ENCODE measurements at regions not wholly inside any gene's neighbourhood (a gene's known extent, or its start where the extent isn't known, plus 50 kb on each side); places are given as distances from the start of the nearest gene placed in this dataset.

DNA sequence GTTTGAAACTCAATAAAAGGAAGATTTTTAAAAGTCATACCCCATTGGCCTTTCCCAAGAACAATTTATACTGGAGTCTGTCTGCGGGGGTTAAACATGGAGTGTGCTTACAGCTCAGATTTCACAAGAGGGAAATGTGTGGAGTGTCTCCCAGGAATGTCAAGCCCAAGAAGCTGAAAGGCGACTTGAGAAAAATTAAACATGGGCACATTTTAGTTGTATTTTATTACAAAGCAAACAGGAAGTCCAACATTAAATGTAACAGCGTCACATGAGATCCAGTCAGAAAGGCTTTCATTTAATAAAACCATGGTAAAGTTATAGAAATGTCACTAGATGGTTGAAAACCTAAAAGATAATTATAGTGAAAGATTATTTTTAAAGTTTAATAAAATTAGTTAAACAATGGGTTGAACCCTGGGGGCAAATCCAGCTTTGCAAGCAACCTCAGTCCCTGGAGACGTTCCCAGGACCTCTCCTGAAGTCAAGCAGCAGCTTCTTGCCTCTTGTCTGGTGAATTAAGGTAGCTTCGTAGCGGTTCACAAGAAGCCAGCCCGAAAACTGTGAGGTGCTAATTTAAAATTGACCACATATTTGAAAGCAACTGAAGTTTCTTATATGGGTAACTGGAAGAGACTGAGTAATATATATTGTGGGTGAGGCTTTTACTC, 168.4 kb upstream of the EDNRA start:
- no peak for DNase-seq (ENCODE audit: low read depth in 3 of 3)

DNA sequence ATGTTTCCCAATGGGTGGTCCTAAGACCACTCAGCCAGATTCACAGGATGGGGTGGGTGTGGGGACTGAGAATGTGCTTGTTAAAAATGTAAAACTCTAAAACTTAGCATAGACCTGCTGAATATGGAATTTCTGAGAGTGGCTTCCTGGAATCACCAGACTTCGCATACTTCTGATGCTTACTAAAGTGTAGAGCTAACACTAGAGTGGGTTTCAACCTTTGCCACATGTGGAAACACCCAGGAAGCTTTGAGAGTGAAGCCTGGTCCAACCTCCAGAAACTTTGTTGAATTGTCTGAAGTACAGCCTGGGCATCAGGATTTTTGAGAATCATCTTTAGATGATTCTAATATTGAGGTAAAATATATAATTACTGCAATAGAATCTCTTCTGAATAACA, 167.8 kb upstream of the EDNRA start:
- no peak for DNase-seq (ENCODE audit: low read depth in 3 of 3)

DNA sequence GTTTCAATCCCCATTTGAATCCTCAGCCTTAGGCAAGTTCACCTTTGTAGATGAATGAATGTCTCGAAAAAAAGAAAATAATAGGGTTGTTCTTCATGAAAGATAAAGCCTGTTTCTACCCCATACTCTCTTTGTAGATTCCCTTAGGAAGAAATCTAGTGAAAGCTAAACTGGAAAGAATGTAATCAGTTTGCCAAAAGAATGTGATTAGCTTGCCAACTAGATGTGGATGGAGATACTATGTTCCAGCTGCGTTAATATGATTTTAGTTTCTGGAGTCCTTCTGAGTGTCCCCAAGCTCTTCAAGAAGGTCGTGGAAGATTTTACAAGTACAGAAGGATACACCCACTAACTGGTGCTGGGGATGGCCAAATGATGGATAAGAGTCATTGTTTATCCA, 162.3 kb upstream of the EDNRA start:
- DNase-seq (ENCODE audit: low read depth in 3 of 3), result no peak

DNA sequence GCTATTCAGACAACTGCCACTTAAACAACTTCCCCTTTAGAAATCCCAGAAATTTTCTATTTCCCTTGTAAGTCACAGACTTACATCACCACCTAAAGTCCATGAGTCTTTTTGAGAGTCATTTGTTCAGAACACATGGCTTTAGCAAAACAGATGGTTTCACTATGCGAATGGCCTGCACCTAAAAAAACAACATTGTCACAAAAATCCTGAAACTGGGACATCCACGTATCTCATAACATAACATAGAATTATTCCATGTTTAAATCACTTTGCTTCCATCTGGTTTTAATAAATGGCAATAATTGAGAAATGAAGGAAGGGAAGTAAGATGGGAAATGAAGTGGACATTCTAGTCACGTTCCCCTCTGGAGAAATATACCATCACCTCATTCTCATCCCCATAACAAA, 155.3 kb upstream of the EDNRA start:
- DNase-seq (ENCODE audit: low read depth in 3 of 3), result no peak

DNA sequence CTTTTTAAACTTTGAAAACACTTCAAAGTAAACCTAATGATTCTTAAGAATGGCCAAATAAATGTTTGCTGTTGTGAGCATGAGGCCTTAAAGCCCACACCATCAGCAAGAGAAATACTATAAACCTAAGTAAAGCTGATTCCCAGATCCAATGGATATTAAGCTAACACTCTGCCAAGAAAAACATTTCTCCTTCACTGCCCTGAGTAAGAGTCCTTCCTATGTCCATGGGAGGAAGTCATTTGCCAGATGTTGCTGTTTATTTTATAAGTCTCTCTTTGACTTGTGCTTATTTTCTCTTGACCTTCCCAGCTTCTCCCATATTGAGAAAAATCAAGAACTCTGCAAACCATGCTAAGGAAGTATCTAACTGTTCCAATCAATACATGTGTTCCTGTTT, 154.3 kb upstream of the EDNRA start:
- DNase-seq (ENCODE audit: low read depth in 3 of 3), result no peak

DNA sequence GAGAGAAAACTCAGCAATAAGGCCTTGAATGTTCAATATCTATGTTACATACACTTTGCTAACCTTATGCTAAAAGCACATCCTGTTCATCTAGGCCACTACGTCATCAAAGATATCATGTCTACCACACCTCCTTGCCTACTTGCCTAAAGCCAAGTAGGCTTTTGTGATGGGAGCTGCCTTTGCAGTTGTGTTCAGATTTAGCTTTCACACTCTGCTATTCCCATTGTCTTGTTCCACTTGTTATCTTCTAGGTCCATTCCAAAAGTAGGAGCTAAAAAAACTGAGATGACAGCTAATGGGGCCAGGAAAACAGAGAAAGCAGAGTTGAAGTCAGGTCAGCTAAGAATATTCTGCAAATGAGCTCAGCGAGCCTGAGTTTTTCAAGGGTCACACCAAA, 153.6 kb upstream of the EDNRA start:
- DNase-seq (ENCODE audit: low read depth in 3 of 3), result no peak

DNA sequence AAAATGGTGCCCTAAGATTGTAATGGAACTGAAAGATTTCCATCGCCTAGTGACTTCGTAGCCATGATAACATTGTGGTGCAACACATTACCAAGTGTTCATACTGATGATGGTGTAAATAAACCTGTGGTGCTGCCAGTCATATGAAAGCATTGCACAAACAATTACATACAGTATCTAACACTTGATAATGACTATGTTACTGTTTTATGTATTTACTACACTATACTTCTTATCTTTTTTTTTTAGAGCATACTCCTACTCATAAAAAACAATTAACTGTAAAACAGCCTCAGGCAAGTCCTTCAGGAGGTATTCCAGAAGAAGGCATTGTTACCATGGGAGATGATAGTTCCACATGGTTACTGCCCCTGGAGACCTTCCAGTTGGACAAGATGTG, 152.7 kb upstream of the EDNRA start:
- no peak for DNase-seq (ENCODE audit: low read depth in 3 of 3)

DNA sequence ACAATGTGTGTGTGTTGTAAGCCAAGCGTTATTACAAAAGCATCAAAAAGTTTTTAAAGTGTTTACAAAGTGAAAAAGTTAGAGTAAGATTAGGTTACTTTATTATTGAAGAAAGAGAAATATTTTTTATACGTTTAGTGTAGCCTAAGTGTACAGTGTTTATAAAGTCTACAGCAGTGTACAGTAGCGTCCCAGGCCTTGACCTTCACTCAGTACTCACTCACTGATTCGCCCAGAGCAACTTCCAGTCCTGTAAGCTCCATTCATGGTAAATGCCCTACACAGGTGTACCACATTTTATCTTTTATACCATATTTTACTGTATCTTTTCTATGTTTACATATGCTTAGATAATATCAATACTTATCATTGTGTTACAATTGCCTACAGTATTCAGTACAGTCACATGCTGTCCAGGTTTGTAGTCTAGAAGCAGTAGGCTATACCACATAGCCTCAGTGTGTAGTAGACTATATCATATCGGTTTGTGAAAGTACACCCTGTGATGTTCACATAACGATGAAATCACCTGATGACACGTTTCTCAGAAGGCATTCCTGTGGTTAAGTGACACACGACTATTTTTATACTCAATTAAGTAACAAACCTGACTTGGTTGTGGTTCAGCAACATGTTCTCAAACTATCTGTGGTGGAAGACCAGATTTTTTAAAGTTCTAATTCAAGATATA, 152.0 kb upstream of the EDNRA start:
- no peak for DNase-seq (ENCODE audit: low read depth in 3 of 3)

DNA sequence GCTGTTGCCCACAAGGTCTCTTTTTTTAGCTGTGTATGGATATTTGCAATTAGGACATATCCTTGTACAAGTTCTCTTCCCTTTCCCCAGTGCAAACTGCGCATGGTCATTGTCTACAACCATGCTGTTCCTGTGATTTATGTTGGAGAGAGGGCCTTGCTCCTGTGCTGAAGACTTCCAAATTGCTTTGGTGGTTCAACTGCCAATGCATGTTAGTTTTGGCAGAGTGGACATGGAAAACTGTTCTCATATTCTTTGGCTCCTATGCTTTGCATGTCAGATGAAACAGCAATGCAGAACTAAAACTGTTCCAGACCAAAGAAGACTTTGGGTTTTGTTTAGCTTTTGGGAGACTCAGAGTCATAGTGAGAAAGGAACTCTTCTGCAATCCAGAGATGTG, 148.8 kb upstream of the EDNRA start:
- no peak for DNase-seq (ENCODE audit: low read depth in 3 of 3)

DNA sequence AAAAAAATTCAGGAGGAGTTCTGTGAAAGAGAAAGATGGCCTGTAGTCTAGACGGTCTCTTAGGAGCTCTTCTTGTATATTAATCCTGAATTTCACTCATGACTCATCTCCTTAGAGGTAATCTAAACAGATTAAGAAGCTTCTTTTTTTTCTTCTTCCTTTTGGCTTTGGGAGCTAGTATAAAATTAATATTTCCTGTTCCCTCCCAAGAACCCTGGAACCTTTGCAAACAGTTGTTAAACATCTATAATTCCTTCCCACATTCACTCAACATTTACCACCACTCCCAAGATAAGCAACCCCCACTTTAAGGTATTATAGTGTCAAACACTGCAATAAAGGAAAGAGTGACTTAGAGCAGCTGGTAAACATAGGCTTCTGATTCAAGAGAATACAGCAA, 146.4 kb upstream of the EDNRA start:
- no peak for DNase-seq (ENCODE audit: low read depth in 3 of 3)

DNA sequence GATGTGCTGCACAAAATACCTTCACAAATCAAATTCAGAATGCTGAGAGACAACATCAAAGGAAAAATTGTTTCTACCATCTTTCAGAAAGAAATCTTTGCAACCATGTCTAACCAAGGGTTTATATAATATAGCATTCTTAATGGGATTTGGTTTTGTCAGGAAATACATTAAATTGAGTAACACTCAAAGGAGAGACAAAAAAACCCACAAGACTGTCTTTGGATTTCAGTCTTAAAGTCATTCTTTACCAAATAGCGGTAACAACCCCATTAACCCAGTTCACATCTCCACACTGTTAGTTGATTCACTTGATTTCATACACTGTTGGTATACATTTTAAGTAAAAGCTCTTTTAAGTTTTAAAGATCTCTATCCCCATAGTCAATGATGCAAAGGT, 145.7 kb upstream of the EDNRA start:
- DNase-seq (ENCODE audit: low read depth in 3 of 3), result no peak

DNA sequence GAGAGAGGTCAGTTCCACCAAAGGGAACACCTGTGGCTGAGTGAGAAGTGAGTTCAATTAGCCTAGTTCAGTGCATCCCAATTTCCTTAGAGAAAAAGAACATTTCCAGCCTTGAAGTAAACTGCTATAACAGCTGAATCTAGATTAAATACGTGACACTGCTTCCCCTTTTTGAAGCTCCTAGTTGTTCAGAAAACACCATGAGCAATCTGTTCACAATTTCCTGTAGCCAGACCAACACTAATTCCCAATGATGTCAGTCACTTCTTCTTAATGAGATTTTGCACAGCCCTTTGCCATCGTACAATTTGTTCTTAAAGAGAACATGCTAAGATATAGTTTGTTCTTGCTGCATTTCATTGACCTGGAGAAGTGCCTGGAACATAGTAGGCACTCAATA, 144.6 kb upstream of the EDNRA start:
- no peak for DNase-seq (ENCODE audit: low read depth in 3 of 3)

DNA sequence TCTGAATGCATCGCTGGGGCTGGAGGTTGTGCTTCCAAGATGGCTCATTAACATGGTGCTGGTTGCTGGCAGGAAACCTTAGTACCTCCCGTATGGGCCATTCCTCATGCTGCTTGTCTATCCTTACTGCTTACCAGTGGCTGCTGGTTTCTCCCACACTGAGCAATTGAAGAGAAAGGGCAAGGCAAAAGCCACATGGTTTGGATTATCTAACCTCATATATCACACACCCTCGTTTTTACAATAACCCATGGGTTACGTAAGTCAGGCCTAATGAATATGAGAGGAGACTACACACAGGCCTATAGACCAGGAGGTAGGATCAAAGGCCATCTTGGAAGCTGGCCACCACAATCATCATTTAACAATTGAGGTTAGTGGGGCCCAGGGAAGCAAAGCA, 141.8 kb upstream of the EDNRA start:
- DNase-seq (ENCODE audit: low read depth in 3 of 3), result no peak

DNA sequence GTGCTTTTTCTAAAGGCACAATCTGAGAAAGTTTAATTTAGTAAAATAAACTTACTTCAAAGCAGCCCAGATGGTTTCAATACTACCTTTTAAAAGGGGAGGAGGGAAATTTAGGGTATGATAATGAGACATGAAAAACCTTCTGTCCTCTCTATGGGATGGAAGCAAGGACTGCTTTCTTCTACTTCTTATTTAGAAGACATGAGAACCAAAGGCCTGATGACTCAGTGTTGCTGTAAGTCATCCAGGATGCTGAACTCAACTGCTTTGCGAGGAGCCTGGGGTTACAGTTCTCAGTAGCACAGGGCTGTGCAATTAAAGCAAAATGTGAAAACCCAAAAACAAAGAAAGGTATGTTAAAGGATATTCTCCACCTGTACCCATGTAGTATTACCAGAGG, 140.8 kb upstream of the EDNRA start:
- DNase-seq (ENCODE audit: low read depth in 3 of 3), result no peak

DNA sequence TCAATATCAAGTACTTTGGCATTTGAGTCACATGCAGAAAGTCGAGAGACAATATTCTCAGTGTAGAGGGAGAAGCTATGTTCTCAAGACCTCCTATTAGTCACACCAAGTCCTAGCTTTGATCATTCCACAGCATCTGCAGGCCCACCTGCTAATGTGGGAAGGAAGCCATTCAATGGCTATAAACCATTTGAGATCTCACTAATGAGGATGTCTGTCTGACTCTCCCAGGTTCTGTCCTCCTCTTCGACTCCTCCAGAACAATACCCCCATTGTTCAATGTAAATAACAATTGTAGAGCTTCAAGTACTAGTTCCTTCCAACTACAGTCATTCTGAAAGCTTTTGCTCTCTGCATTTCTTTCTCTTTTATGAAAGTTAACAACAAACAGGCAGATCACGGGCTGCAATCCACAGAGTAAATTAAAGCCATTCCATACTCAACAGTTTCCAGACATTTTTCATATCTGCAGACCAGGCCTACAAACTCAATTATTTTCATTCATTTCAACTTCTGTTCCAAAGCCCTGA, 140.2 kb upstream of the EDNRA start:
- DNase-seq (ENCODE audit: low read depth in 3 of 3), result no peak

DNA sequence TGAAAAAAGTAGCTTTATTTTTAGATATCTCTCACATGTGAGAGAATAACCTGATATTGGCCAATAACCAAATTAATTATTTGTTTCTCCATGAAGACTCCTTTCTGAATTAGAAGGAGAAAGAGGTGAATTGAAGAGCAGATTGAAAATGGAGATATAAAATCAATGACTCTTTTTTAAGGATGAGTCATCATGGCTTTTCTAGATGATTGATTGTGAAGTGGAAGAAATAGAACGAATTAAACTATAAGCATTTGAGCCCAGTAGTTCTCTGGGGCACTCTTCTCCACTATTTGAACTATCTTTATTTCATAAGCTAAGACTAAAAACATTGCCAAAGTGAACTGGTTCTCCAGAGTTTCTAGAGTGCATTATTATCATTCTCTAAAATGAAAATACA, 137.2 kb upstream of the EDNRA start:
- no peak for DNase-seq (ENCODE audit: low read depth in 3 of 3)

DNA sequence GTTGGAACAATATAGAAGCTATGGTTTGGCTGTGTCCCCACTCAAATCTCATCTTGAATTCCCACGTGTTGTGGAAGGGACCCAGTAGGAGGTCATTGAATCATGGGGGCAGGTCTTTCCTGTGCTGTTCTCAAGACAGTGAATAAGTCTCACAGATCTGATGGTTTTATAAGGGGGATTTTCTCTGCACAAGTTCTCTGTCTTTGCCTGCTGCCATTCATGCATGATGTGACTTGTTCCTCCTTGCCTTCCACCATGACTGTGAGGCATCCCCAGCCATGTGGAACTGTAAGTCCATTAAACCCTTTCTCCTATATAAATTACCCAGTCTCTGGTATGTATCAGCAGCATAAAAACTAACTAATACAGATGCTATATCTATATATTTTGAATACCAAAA, 135.2 kb upstream of the EDNRA start:
- no peak for DNase-seq (ENCODE audit: low read depth in 3 of 3)

DNA sequence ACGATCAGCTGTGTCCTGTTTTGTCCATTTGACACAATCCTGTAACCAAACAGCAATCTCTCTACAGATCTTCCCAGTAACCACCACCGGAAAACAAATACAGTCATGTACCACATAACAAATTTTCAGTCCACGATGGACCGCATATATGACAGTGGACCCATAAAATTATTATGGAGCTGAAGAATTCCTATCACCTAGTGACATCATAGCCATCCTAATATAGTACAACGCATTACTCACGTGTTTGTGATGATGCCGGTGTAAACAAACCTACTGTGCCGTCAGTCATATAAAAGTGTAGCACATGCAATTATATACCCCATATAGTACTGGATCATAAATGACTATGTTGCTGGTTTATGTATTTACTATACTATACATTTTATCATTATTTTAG, 133.7 kb upstream of the EDNRA start:
- DNase-seq (ENCODE audit: low read depth in 3 of 3), result no peak

DNA sequence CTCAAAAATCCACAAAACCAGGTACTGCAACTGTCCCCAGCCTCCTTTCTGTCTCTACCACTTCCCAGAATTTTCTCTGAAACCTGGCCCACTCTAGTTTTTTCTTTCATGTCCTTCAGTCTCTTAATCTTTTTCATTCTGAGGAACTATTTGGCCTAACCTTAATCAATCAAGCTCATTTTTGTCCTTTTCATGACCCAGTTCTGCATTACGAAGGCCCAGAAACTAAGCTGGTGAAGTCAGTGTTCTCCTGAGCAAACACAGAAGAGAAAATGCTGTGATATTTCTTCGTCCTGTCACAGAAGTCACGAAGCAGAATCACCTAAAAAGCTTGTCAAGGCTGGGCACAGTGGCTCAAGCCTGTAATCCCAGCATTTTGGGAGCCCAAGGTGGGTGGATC, 131.7 kb upstream of the EDNRA start:
- DNase-seq (ENCODE audit: low read depth in 3 of 3), result no peak

DNA sequence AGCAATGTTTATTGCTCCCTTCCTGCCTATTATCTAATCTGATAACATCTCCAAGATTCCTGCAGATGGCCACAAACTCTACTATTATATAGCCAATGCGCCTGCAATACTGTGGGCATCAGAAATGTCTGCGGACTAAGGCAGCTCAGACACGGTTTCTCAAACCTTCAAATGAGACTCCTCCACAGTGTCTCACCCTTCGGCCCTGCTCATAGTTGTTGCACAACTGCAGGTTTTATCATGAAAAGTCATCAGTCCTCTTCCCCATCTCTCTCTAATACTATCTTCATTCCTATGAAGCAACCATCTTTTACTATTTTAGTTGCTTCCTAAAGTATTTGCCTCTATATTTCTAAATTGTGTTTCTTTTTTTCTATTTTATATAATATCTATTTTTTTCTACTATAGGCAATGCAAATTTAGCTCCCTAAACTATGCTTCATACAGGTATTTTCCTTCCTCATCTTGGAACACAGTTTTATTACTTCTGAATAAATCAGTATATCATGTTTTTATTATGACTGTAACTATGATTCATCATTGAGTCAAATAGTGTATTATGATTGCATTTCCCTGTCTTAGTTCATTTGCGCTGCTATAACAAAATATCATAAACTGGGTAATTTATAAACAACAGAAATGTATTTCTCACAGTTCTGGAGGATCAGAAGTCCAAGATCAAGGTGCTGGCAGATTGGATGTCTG, 129.7 kb upstream of the EDNRA start:
- no peak for DNase-seq (ENCODE audit: low read depth in 3 of 3)

DNA sequence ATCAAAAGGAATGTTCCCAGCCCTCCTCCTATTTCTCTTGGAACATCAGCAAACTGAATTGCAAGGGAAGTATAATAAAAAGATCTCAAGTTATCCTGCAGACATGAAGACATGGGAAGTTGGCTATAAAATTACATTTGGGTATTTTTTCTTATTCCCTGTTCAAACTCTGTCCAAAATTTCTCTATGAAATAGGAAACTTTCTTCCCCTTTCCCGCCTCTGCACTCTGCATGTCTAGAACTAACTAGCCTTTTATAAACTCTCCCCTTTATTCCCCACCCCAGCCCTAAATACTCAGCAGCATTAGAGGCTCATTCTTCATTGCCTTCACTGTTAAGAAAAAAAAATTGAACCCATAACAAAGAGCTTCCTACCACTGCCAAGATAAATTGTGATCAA, 126.7 kb upstream of the EDNRA start:
- DNase-seq (ENCODE audit: low read depth in 3 of 3), result no peak

DNA sequence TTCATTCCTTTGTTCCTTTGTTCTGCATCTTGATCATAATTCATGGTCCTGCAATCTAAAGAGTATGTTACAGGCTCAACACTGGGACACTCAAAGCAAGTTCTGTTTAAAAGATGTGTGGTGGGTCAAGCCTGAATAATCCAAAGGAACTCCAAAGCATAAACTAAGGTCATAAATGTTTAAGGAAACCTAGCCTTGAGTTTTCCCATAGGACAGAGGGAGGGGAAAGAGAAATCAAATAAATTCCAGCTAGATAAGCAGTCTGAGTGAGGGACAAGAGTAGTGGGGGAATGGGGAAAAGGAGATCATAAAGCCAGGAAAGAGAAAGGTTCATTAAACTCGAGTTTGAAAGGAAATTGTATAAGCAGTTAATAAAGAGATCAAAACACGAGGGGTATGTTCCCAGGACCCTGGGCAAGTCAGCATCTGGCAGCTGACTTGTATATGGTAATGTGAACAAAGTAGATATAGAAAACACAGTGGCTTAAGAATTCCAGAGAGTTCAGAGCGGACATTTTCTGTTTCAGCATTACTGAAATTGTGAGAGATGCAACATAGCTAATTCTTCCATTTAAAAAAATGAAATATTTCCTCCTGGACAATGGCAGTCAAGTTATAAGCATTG, 125.8 kb upstream of the EDNRA start:
- no peak for DNase-seq (ENCODE audit: low read depth in 3 of 3)

DNA sequence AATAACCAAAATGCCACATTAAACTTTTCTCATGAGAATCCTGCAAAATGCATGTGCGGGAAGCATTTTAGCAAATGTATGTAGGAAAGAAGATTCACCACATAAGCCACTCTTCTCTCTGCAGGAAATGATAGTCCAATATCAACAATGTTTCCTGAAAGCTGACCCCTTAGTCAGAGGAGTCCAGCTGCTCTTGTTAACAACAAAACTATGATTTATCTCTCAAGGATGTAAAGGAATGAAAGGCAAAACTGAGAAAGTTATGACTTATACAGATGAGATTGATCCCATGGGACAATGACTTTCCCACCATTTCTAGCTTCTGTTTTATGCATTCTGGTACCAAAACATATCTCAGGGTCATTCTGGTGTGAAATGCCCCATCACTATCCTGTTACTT, 125.0 kb upstream of the EDNRA start:
- DNase-seq (ENCODE audit: low read depth in 3 of 3), result no peak

All from stimulated activated CD4-positive, alpha-beta T cell treated with anti-CD3 and anti-CD28 coated beads, TNF-alpha, amount 100 ng/mL, for 24 hours (primary cell).